ENCODE measurements at regions not wholly inside any gene's neighbourhood (a gene's known extent, or its start where the extent isn't known, plus 50 kb on each side); places are given as distances from the start of the nearest gene placed in this dataset.

DNA sequence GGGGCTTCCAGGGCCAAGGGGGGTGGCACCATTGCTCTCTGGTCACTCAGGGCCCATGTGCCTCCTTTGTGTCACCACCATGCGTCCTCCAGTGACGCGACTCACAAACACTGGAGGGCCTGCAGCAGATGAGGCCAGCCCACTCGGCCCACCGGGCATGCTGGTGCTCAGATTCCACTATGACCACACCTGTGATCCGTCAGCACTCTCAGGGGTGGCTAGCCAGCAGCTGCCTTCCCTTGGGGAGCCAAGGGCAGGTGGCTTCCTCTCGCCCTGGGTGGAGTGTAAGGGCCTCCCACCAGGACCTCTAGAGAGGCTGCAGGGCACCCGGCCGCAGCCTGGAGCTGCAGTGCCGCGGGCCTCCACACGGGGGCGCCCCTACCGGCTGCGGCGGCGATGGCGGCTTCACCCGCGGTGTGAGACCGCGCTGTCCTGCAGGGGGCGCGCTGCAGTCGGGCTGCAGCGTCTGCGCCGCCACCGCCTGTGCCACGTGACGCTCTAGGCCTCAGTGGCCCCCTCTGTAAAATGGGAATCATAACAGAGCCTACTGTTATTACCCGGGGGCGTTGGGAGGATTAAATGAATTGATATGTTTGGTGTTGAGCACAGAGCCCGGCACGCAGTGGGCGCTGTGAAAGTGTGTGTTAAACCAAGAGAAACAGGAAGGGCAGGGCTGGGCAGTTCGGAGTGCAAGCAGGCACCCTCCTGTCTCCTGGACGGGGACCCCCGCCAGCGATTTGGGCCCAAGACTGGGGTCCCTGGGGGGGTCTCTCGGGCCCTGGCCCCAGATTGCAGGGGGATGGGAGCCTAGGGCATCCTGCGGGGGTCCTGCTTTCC, 192.4 kb upstream of the GSE1 start (continued):
- TF ChIP-seq DNMT1 (CRISPR knock-in tag; IDR thresholded peaks at IDR 0.05), result peak; percentile 97
- TF ChIP-seq, protein P1, sequence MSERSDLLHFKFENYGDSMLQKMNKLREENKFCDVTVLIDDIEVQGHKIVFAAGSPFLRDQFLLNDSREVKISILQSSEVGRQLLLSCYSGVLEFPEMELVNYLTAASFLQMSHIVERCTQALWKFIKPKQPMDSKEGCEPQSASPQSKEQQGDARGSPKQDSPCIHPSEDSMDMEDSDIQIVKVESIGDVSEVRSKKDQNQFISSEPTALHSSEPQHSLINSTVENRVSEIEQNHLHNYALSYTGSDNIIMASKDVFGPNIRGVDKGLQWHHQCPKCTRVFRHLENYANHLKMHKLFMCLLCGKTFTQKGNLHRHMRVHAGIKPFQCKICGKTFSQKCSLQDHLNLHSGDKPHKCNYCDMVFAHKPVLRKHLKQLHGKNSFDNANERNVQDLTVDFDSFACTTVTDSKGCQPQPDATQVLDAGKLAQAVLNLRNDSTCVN (CRISPR knock-in tag; IDR thresholded peaks at IDR 0.05; ENCODE audit: borderline replicate concordance), result peak; percentile 44; the same call in 1 of the 2 replicates
- peak; percentile 65; the same call in 1 of the 2 replicates for TF ChIP-seq FOXK1 (CRISPR knock-in tag; IDR thresholded peaks at IDR 0.05; ENCODE audit: borderline replicate concordance, low read depth)
- TF ChIP-seq, protein P2, sequence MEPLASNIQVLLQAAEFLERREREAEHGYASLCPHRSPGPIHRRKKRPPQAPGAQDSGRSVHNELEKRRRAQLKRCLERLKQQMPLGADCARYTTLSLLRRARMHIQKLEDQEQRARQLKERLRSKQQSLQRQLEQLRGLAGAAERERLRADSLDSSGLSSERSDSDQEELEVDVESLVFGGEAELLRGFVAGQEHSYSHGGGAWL (CRISPR knock-in tag; IDR thresholded peaks at IDR 0.05), result peak; percentile 73
- peak in 1 of 2 experiments; percentile 70; a peak in 1 of 4 replicates for TF ChIP-seq KLF16 (CRISPR knock-in tag; IDR thresholded peaks at IDR 0.05)
- 0 out of 2 replicates have a peak, but pooled peaks have one; percentile 60 for TF ChIP-seq RBAK (CRISPR knock-in tag; IDR thresholded peaks at IDR 0.05)
- TF ChIP-seq NCOA1 (CRISPR knock-in tag; IDR thresholded peaks at IDR 0.05), result 0 out of 2 replicates have a peak, but pooled peaks have one; percentile 40
- TF ChIP-seq, protein P3, sequence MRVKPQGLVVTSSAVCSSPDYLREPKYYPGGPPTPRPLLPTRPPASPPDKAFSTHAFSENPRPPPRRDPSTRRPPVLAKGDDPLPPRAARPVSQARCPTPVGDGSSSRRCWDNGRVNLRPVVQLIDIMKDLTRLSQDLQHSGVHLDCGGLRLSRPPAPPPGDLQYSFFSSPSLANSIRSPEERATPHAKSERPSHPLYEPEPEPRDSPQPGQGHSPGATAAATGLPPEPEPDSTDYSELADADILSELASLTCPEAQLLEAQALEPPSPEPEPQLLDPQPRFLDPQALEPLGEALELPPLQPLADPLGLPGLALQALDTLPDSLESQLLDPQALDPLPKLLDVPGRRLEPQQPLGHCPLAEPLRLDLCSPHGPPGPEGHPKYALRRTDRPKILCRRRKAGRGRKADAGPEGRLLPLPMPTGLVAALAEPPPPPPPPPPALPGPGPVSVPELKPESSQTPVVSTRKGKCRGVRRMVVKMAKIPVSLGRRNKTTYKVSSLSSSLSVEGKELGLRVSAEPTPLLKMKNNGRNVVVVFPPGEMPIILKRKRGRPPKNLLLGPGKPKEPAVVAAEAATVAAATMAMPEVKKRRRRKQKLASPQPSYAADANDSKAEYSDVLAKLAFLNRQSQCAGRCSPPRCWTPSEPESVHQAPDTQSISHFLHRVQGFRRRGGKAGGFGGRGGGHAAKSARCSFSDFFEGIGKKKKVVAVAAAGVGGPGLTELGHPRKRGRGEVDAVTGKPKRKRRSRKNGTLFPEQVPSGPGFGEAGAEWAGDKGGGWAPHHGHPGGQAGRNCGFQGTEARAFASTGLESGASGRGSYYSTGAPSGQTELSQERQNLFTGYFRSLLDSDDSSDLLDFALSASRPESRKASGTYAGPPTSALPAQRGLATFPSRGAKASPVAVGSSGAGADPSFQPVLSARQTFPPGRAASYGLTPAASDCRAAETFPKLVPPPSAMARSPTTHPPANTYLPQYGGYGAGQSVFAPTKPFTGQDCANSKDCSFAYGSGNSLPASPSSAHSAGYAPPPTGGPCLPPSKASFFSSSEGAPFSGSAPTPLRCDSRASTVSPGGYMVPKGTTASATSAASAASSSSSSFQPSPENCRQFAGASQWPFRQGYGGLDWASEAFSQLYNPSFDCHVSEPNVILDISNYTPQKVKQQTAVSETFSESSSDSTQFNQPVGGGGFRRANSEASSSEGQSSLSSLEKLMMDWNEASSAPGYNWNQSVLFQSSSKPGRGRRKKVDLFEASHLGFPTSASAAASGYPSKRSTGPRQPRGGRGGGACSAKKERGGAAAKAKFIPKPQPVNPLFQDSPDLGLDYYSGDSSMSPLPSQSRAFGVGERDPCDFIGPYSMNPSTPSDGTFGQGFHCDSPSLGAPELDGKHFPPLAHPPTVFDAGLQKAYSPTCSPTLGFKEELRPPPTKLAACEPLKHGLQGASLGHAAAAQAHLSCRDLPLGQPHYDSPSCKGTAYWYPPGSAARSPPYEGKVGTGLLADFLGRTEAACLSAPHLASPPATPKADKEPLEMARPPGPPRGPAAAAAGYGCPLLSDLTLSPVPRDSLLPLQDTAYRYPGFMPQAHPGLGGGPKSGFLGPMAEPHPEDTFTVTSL (CRISPR knock-in tag; IDR thresholded peaks at IDR 0.05; ENCODE audit: borderline replicate concordance), result 0 out of 2 replicates have a peak, but pooled peaks have one; percentile 22
- no peak for TF ChIP-seq ZNF773 (CRISPR knock-in tag; IDR thresholded peaks at IDR 0.05; ENCODE audit: borderline replicate concordance)
- TF ChIP-seq DR1 (CRISPR knock-in tag; IDR thresholded peaks at IDR 0.05), result no peak
- TF ChIP-seq, protein P4, sequence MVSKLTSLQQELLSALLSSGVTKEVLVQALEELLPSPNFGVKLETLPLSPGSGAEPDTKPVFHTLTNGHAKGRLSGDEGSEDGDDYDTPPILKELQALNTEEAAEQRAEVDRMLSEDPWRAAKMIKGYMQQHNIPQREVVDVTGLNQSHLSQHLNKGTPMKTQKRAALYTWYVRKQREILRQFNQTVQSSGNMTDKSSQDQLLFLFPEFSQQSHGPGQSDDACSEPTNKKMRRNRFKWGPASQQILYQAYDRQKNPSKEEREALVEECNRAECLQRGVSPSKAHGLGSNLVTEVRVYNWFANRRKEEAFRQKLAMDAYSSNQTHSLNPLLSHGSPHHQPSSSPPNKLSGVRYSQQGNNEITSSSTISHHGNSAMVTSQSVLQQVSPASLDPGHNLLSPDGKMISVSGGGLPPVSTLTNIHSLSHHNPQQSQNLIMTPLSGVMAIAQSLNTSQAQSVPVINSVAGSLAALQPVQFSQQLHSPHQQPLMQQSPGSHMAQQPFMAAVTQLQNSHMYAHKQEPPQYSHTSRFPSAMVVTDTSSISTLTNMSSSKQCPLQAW (CRISPR knock-in tag; IDR thresholded peaks at IDR 0.05), result 0 out of 2 replicates have a peak, but pooled peaks have one; percentile 19
- TF ChIP-seq KLF15 (CRISPR knock-in tag; IDR thresholded peaks at IDR 0.05; ENCODE audit: borderline replicate concordance), result no peak
- TF ChIP-seq PHF5A (CRISPR knock-in tag; IDR thresholded peaks at IDR 0.05; ENCODE audit: low read depth, unreplicated experiment), result peak; percentile 58
- no peak for TF ChIP-seq HNRNPUL1 (IDR thresholded peaks at IDR 0.05; ENCODE audit: low read depth, low read length)
- TF ChIP-seq KAT8 (CRISPR knock-in tag; IDR thresholded peaks at IDR 0.05), result peak; percentile 54
- peak; percentile 97 for TF ChIP-seq POGZ (CRISPR knock-in tag; IDR thresholded peaks at IDR 0.05)
- no peak for TF ChIP-seq KDM4B (CRISPR knock-in tag; IDR thresholded peaks at IDR 0.05)
- TF ChIP-seq, protein P5, sequence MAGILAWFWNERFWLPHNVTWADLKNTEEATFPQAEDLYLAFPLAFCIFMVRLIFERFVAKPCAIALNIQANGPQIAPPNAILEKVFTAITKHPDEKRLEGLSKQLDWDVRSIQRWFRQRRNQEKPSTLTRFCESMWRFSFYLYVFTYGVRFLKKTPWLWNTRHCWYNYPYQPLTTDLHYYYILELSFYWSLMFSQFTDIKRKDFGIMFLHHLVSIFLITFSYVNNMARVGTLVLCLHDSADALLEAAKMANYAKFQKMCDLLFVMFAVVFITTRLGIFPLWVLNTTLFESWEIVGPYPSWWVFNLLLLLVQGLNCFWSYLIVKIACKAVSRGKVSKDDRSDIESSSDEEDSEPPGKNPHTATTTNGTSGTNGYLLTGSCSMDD (CRISPR knock-in tag; IDR thresholded peaks at IDR 0.05), result 0 out of 2 replicates have a peak, but pooled peaks have one; percentile 42
- TF ChIP-seq ZNF788 (CRISPR knock-in tag; IDR thresholded peaks at IDR 0.05; ENCODE audit: borderline replicate concordance), result peak; percentile 82
